NCI-H82 (cell line): ENCODE measurements at regions not wholly inside any gene's neighbourhood (a gene's known extent, or its start where the extent isn't known, plus 50 kb on each side); places are given as distances from the start of the nearest gene placed in this dataset.
"Not testable (repeated sequence)": the region's sequence is repeated elsewhere in the genome, so short reads cannot be mapped to it uniquely, and the experiment has no call there.

Experiments
- DNase-seq: peaks from one replicate; lab custom pipeline; 2025; lab: John Stamatoyannopoulos, UW

GRCh38 chr12:86774841-86775388 is 518.7 kb upstream of the MGAT4C start:
- DNase-seq: no peak

GRCh38 chr12:86772696-86773095 is 516.5 kb upstream of the MGAT4C start:
- DNase-seq: no peak

- no peak for DNase-seq
Observed at GRCh38 chr12:86770871-86771270, 514.7 kb upstream of the MGAT4C start.

GRCh38 chr12:86748894-86749293 is 492.7 kb upstream of the MGAT4C start:
- DNase-seq: no peak

- DNase-seq: no peak
Observed at GRCh38 chr12:86744547-86745212, 488.5 kb upstream of the MGAT4C start.

- no peak for DNase-seq
Observed at GRCh38 chr12:86743875-86744536, 487.8 kb upstream of the MGAT4C start.

GRCh38 chr12:86741531-86741930 is 485.3 kb upstream of the MGAT4C start:
- DNase-seq: peak; percentile 18

- DNase-seq: no peak
Observed at GRCh38 chr12:86735851-86736250, 479.7 kb upstream of the MGAT4C start.

- no peak for DNase-seq
Observed at GRCh38 chr12:86735072-86735471, 478.9 kb upstream of the MGAT4C start.

- no peak for DNase-seq
Observed at GRCh38 chr12:86730233-86730632, 474.0 kb upstream of the MGAT4C start.

GRCh38 chr12:86729739-86730138 is 473.5 kb upstream of the MGAT4C start:
- no peak for DNase-seq

- DNase-seq: no peak
Observed at GRCh38 chr12:86727160-86727559, 471.0 kb upstream of the MGAT4C start.

GRCh38 chr12:86724716-86725115 is 468.5 kb upstream of the MGAT4C start:
- no peak for DNase-seq

- no peak for DNase-seq
Observed at GRCh38 chr12:86723326-86723725, 467.1 kb upstream of the MGAT4C start.

GRCh38 chr12:86721713-86722397 is 465.7 kb upstream of the MGAT4C start:
- no peak for DNase-seq

- DNase-seq: no peak
Observed at GRCh38 chr12:86719381-86719780, 463.2 kb upstream of the MGAT4C start.

- no peak for DNase-seq
Observed at GRCh38 chr12:86713121-86713520, 456.9 kb upstream of the MGAT4C start.

- DNase-seq: no peak
Observed at GRCh38 chr12:86712425-86712843, 456.2 kb upstream of the MGAT4C start.

GRCh38 chr12:86711731-86712130 is 455.5 kb upstream of the MGAT4C start:
- no peak for DNase-seq

- no peak for DNase-seq
Observed at GRCh38 chr12:86710109-86710508, 453.9 kb upstream of the MGAT4C start.

- not testable (repeated sequence) for DNase-seq
Observed at GRCh38 chr12:86709017-86709416, 452.8 kb upstream of the MGAT4C start.

- no peak for DNase-seq
Observed at GRCh38 chr12:86698641-86698980, 442.4 kb upstream of the MGAT4C start.
